AG09309 (cell line): ENCODE measurements at regions not wholly inside any gene's neighbourhood (a gene's known extent, or its start where the extent isn't known, plus 50 kb on each side); places are given as distances from the start of the nearest gene placed in this dataset.

Source experiments
- DNase-seq: peaks from one replicate; pipeline ENCODE4 v3.0.0-alpha.2; 2010; ENCODE audit warnings: low read depth
- H3K4me3 ChIP-seq: 2 replicates; pipeline ENCODE4 v1.5.1; 2011; ENCODE audit warnings: mild to moderate bottlenecking, low read depth, low read length, moderate library complexity; ENCODE audit not compliant: control insufficient read depth
- TF ChIP-seq, protein P1 (sequence below): IDR thresholded peaks from 2 replicates; pipeline ENCODE4 v1.5.1; 2011; ENCODE audit warnings: mild to moderate bottlenecking, low read depth, low read length, inconsistent platforms; ENCODE audit not compliant: insufficient read depth, control insufficient read depth; ENCODE audit errors: missing control alignments

DNA sequence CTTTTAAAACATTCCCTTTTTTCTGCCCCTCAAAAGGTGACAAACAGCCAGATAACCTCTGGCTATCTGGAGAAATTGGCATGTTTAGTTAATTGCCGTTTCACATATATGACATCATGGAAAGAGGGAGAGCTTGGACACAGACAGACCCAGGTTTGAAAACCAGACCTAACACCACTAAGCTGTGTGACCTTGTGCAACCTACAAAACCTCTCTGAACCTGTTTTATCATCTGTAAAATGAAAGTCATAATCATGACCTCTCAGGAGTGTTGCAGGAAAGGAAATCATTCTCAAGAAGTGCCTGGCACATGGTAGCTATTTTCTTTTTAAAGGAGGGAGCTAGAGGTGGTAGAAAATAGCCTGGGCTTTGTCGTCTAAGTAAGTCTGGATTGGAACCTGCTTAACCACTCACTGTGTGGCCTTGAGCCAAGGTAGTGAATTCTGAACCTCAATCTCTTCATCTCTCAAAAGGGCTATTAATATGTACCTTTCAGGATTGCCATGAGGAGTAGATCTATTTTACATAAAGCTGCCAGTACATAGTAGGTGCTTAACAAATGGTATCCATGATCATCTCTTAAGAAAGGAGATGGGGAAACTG, 363.5 kb downstream of the BCOR start:
- DNase-seq = no peak
- TF ChIP-seq, protein P1, sequence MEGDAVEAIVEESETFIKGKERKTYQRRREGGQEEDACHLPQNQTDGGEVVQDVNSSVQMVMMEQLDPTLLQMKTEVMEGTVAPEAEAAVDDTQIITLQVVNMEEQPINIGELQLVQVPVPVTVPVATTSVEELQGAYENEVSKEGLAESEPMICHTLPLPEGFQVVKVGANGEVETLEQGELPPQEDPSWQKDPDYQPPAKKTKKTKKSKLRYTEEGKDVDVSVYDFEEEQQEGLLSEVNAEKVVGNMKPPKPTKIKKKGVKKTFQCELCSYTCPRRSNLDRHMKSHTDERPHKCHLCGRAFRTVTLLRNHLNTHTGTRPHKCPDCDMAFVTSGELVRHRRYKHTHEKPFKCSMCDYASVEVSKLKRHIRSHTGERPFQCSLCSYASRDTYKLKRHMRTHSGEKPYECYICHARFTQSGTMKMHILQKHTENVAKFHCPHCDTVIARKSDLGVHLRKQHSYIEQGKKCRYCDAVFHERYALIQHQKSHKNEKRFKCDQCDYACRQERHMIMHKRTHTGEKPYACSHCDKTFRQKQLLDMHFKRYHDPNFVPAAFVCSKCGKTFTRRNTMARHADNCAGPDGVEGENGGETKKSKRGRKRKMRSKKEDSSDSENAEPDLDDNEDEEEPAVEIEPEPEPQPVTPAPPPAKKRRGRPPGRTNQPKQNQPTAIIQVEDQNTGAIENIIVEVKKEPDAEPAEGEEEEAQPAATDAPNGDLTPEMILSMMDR = no peak
- H3K4me3 ChIP-seq = no peak overlapping the region

DNA sequence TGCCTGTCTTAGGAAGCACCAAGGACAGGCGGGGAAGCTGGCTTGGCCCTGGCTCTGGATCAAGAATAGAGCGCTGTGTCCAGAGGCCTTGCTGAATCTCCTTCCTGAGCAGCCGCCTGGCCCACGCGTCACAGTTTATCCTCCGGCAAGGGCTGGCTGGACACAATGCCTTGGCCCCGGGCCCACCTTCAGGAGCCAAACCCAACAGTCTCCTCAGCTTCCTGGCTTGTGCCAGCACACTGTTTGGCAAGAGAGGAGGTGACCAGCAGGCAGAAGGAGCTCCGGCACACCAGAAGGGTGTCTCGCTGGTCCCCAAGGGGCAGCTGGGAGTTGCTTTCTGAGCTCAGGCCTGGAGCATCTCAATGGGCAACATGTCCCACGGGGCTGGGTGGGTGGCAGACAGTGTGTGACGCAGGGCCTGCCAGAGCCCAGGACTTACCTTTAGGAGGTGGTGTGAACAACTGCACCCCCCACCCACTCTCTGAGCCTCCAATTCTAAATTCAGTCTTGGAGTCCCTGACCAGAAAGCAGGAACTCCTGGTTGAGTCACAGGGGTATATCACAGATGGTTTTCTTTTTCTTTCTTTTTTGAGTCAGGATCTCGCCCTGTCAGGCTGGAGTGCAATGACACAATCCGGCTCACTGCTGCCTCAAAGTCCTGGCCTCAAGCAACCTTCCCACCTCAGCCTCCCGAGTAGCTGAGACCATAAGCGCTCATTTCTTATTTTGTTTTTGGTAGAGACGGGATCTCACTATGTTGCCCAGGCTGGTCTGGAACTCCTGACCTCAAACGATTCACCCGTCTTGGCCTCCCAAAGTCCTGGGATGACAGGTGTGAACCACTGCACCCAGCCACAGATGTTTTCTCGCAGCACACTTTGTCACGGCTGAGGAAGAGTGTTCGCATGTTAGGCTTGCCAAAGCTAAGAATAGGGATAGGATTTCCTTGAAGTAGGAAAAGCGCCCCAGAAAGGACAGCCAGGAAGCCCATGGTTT, 361.2 kb downstream of the BCOR start:
- no peak overlapping the region for H3K4me3 ChIP-seq
- TF ChIP-seq, protein P1 = no peak
- peak; percentile 57 for DNase-seq

DNA sequence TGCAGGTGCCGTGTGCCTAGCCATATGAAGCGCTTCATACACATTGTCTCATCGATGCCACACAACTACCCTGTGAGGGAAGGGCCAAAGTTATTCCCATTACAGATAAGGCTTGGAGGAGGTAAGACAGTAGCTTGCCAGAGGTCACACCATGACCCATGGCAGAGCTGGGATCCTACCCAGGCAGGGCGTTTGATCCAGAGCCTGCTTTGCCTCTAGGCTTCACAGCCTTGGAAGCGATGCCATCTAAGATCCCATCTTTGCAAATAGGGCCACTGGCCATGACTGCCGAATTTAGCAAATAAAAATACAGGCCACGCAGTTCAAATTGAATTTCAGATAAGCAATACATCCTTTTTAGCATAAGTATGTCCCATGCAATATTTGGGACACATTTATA, 358.2 kb downstream of the BCOR start:
- DNase-seq = no peak
- TF ChIP-seq, protein P1 = no peak
- H3K4me3 ChIP-seq = no peak overlapping the region

DNA sequence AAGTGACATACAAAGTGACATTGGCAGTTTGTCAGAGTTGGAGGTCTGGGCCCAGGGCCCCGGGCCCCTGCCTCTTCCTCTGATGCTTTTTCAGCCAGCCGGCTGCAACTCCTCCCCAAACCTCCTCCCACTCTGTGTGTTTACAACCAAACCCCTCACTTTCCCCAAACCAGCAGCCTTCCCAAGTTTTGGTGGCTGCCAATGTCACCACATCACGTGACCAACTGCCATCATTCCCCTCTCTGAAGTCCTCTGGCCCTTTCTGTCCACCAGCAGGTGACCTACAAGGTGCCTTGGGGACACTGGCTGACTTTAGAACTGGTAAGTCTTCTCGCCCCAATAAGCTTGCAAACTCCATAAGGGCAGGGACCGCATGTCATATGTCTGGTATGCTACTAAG, 357.7 kb downstream of the BCOR start:
- TF ChIP-seq, protein P1 = no peak
- no peak for DNase-seq
- no peak overlapping the region for H3K4me3 ChIP-seq

DNA sequence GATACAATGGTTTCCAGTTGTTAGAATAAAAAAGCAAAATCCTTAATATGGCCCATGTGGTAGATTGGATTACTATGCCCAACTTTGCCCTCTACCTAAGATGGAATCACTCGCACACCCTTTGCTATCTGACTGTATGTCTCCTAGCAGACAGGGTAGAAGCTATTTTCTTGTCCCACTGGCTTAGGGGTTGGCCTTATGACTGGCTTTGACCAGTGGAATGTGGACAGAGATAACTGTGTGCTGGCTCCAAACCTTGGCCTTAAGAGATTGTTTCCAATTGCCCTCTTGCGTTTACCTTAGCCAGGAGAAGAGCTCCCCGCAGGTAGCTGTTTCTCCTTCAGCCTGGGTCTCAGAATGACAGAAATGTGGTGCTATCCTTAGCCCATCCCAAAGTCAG, 355.9 kb downstream of the BCOR start:
- H3K4me3 ChIP-seq = no peak overlapping the region
- TF ChIP-seq, protein P1 = no peak
- DNase-seq = no peak

DNA sequence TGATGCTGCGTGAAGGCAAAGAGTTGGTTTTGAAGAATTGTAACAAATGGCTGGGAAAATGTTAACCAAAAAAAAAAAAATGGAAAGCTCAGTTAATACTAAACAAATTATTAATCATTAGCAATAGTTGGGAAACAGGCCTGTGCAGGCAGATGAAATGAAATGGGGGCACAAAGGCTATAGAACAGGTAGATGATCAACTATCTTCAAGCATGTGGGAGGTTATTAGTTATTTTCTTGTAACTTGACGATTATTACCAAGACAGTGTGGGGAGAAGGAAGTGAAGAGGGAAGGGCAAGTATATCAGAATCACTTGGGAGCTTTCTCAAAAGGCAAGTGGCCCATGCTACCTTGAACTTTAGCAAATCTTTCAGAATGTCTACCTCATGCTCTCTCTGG, 351.9 kb downstream of the BCOR start:
- no peak overlapping the region for H3K4me3 ChIP-seq
- DNase-seq = no peak
- TF ChIP-seq, protein P1 = no peak
